Thymus (tissue), 11 donors: ENCODE measurements at regions not wholly inside any gene's neighbourhood (a gene's known extent, or its start where the extent isn't known, plus 50 kb on each side); places are given as distances from the start of the nearest gene placed in this dataset.

Experiments used
- DNase-seq, 9 donors: peaks; one replicate each; pipeline ENCODE4 v3.0.0-alpha.2; 2013; ENCODE audit warnings: low spot score in 9 of 9, low read depth in 6 of 9, missing footprints in 1 of 9
- H3K27ac ChIP-seq, 2 donors: one replicate each; pipeline ENCODE4 v1.5.1; 2013; ENCODE audit warnings: control low read depth in 1 of 2, low read depth in 1 of 2, low read length in 1 of 2, mild to moderate bottlenecking in 1 of 2, moderate library complexity in 1 of 2
- H3K27me3 ChIP-seq, 2 donors: one replicate each; pipeline ENCODE4 v1.5.1; 2013; ENCODE audit warnings: low read length in 1 of 2; ENCODE audit not compliant: control insufficient read depth in 2 of 2, insufficient read depth in 1 of 2
- H3K36me3 ChIP-seq, 2 donors: one replicate each; pipeline ENCODE4 v1.5.1; 2013; ENCODE audit warnings: low read length in 1 of 2, mild to moderate bottlenecking in 1 of 2, moderate library complexity in 1 of 2; ENCODE audit not compliant: control insufficient read depth in 2 of 2, insufficient read depth in 2 of 2
- H3K4me1 ChIP-seq, 2 donors: one replicate each; pipeline ENCODE4 v1.5.1; 2013; ENCODE audit warnings: low read length in 2 of 2; ENCODE audit not compliant: control insufficient read depth in 2 of 2, insufficient read depth in 2 of 2
- H3K4me3 ChIP-seq, 2 donors: one replicate each; pipeline ENCODE4 v1.5.1; 2013; ENCODE audit warnings: low read length in 2 of 2, control low read depth in 1 of 2, mild to moderate bottlenecking in 1 of 2
- H3K9me3 ChIP-seq, 2 donors: one replicate each; pipeline ENCODE4 v1.5.1; 2013; ENCODE audit warnings: low read length in 1 of 2, mild to moderate bottlenecking in 1 of 2; ENCODE audit not compliant: control insufficient read depth in 2 of 2, insufficient read depth in 1 of 2
- WGBS: extraction: QIAGEN DNeasy Blood & Tissue Kit; methylation state at CpG from one replicate; pipeline ENCODE4 v1.1.7; 2013; 5-methylcytosine and 5-hydroxymethylcytosine counted together
- donor health status: healthy.

DNA sequence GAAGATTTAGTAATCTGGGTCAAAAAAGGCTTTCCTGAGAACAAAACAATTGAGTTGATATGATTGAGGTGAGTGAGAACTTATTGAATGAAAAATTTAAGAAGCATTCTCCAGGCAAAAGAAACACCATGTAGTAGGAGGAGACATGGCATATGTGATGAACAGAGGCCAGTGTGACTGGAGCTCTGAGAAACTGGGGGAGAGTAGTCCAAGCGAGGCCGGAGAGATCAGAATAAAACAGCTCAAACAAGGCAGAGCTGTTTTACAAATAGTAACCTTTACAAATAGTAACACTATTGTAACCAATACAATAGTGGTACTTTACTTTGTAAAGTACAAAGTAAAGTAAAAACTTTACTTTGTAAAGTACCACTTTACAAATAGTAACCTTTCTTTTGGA, 1159.1 kb downstream of the PCDH9 start:
- no peak for DNase-seq
- H3K27me3 ChIP-seq: no peaks in the 10 kb centered on the region
- no peaks in the 10 kb centered on the region for H3K36me3 ChIP-seq
- H3K4me3 ChIP-seq: no peak overlapping the region
- H3K4me1 ChIP-seq: no peaks in the 10 kb centered on the region
- no peaks in the 10 kb centered on the region for H3K9me3 ChIP-seq
- H3K27ac ChIP-seq: no peak overlapping the region
- 100% methylated on average over 2 of the region's 2 CpGs for WGBS

DNA sequence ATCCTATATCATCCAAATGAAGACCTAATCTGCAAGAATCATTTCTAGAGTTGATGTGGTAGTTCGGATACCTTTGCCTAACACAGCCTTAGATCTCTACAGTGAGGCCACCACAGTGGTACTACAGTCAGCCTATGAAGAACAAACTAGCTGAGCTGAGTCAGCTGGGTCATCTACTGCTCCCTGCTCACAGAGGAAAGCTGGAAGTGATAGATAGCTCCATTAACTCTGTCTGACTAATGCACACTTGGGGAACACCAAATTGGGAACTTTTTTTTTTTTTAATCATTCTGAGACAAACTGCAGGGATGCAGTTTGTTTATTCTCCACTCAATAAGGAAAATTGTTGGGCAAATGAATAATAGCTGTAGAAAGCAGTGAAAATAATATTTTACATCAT, 1160.6 kb downstream of the PCDH9 start:
- WGBS: 92% methylated on average over 1 of the region's 1 CpG
- DNase-seq: no peak
- H3K27me3 ChIP-seq: no peaks in the 10 kb centered on the region
- no peaks in the 10 kb centered on the region for H3K36me3 ChIP-seq
- no peak overlapping the region for H3K27ac ChIP-seq
- no peak overlapping the region for H3K4me3 ChIP-seq
- H3K4me1 ChIP-seq: no peaks in the 10 kb centered on the region
- no peaks in the 10 kb centered on the region for H3K9me3 ChIP-seq

DNA sequence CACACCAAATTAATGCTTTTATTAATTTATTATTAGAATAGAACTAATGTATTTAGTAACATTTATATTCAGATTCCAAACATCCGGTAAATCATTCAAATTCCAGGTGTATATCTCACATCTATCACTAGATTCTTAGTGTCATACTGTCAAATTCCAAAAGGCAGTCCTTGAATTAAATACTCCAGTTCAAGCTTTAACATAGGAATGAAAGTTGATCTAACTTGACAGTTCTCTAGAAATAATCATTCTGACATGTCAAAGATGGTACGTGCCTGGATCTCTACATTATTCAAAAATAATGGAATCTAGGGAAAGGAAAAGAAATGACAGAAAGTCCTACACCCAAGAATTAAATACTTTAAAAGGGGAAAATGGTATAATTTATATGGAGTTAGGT, 1161.5 kb downstream of the PCDH9 start:
- Histone ChIP-seq H3K4me1 (no peaks in the 10 kb centered on the region), H3K27me3 (no peaks in the 10 kb centered on the region), H3K9me3 (no peaks in the 10 kb centered on the region), H3K4me3 (no peak overlapping the region), H3K27ac (no peak overlapping the region), H3K36me3 (no peaks in the 10 kb centered on the region)
- DNase-seq: no peak
- 45% methylated on average over 2 of the region's 2 CpGs for WGBS

DNA sequence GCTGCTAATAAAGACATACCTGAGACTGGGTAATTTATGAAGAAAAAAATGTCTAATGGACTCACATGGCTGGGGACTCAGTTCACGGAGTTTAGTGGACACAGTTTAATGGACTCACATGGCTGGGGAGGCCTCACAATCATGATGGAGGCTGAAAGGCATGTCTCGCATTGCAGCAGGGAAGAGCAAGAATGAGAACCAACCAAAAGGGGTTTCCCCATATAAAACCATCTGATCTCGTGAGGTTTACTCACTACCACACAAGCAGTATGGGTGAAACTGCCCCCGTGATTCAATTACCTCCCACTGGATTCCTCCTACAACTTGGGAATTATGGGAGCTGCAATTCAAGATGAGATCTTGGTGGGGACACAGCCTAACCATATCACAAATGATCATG, 1181.2 kb downstream of the PCDH9 start:
- Histone ChIP-seq H3K36me3 (no peaks in the 10 kb centered on the region), H3K27ac (no peak overlapping the region), H3K9me3 (no peaks in the 10 kb centered on the region), H3K4me1 (no peaks in the 10 kb centered on the region), H3K4me3 (no peak overlapping the region), H3K27me3 (no peaks in the 10 kb centered on the region)
- no peak for DNase-seq
- WGBS: 81% methylated on average over 4 of the region's 4 CpGs

DNA sequence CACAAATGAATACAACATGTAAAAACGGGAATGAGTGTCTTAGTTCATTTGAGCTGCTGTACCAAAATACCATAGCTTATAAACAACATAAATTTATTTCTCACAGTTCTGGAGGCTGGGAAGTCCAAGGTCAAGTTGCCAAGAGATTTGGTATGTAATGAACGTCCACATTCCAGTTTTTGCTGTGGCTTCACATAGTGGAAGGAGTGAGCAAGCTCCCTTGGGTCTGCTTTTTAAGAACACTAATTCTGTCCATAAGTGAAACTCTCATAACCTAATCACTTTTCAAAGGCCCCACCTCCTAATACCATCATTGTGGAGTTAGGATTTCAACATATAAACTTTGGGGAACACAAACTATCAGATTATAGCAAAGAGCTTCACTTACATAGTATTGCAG, 1189.6 kb downstream of the PCDH9 start:
- 89% methylated on average over 2 of the region's 2 CpGs for WGBS
- Histone ChIP-seq H3K9me3 (no peaks in the 10 kb centered on the region), H3K36me3 (no peaks in the 10 kb centered on the region), H3K4me3 (no peak overlapping the region), H3K27ac (no peak overlapping the region), H3K4me1 (no peaks in the 10 kb centered on the region), H3K27me3 (no peaks in the 10 kb centered on the region)
- DNase-seq: no peak

DNA sequence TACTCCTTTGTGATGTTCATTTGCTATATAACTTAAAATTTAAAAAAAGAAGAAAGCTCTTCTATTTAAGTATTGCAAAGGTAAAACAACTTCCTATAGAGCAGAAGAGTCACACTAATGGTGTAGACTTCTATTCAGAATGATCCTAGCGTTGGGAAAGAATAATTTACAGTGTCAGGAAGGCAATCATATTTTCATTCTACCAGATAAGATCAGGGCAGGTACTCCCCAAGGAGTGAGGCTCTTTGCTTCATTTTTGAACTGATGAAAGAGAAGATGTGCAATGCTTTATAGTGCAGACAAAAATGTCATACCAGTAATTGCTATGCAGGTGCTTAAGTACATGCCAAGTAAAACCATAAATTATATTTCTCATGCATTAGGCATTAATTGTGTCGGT, 1193.0 kb downstream of the PCDH9 start:
- Histone ChIP-seq H3K4me1 (no peaks in the 10 kb centered on the region), H3K4me3 (no peak overlapping the region), H3K27ac (no peak overlapping the region), H3K36me3 (no peaks in the 10 kb centered on the region), H3K9me3 (no peaks in the 10 kb centered on the region), H3K27me3 (no peaks in the 10 kb centered on the region)
- no peak for DNase-seq
- 88% methylated on average over 2 of the region's 2 CpGs for WGBS

DNA sequence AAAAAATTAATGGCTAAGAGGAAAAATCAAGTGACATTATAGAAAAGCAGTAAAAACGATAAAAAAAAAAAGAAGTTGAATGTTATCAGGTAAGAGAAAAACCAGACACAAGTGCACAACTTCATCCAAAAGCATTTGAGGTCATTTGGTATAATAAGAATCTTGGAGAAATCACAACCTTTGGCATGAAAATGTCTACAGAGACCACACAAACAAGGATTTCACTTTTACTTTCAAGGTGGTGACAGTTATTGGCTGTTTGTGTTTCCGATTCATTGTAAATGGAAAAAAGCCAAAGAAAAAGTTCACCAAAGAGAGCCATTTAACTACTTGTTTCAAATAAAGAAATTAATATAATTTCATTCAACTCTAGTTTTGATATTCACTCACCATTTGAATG, 1193.5 kb downstream of the PCDH9 start:
- Histone ChIP-seq H3K27me3 (no peaks in the 10 kb centered on the region), H3K36me3 (no peaks in the 10 kb centered on the region), H3K9me3 (no peaks in the 10 kb centered on the region), H3K4me1 (no peaks in the 10 kb centered on the region), H3K27ac (no peak overlapping the region), H3K4me3 (no peak overlapping the region)
- 91% methylated on average over 2 of the region's 2 CpGs for WGBS
- no peak for DNase-seq

DNA sequence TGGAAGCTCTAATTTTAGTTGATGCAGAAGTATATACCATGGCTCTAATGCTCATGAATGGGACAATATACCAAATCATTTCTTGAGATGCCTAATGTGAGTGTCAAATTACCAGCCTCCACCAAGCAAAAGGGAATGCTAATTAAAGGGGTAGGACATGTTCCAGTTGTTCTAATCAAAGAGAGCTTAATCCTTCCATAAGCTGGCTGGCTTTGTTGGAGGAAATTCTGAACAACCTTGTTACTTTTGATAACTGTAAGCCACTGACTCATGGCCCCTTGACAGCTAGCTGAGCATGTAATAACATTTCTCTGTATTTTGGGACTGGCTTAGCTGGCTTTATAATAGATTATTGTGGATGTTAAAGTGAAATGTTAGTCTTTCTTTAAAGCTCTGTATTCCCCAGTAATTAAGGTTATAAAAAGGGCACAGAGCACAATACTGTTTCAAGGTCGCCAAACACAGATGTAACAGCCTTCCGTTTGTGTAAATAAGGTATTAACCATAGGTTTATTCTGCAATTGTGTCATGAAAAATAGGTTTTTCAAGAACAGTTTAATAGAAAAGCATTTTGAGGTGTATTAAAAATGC, 1194.0 kb downstream of the PCDH9 start:
- Histone ChIP-seq H3K27me3 (no peaks in the 10 kb centered on the region), H3K9me3 (no peaks in the 10 kb centered on the region), H3K4me1 (no peaks in the 10 kb centered on the region), H3K27ac (no peak overlapping the region), H3K36me3 (no peaks in the 10 kb centered on the region), H3K4me3 (no peak overlapping the region)
- no peak for DNase-seq
- WGBS: 98% methylated on average over 2 of the region's 2 CpGs

DNA sequence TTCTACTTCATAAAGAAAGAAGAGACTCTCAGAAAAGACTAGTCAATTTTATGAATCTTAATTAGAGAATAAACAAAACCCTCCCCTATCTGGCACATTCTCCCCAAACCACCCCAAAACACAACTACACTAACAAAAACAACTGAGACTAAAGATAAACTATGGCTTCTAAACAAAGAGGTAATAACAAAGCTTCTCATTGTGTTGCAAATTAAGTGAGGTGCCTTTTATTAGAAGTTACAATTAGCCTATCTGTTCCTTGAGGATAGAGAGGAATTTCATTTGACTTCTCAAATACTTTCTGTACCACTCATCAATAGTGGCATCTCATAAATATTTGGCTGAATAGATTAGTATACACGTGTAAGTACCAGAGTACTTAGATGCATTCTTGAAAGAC, 1196.2 kb downstream of the PCDH9 start:
- no peak for DNase-seq
- H3K27me3 ChIP-seq: no peaks in the 10 kb centered on the region
- H3K36me3 ChIP-seq: no peaks in the 10 kb centered on the region
- no peaks in the 10 kb centered on the region for H3K4me1 ChIP-seq
- H3K4me3 ChIP-seq: no peak overlapping the region
- H3K9me3 ChIP-seq: no peaks in the 10 kb centered on the region
- WGBS: 88% methylated on average over 1 of the region's 1 CpG
- H3K27ac ChIP-seq: no peak overlapping the region

DNA sequence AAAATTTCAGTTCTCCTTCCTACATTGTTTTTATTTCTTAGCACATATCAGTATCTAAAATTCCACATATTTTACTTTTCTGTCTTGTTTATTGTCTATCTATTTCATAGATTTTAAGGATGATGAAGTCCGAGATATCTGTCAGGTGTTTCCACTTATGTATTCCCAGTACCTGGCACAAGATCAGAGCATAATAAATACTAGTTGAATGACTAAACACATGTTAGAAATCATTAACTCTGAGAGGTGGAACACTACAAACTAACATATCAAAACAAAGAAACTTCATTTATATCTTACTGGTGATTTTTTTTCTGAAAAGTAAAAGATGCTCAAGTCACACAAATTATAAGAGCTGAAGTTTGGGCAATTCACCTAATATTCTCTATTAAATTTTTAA, 1208.3 kb downstream of the PCDH9 start:
- Histone ChIP-seq H3K4me3 (no peak overlapping the region), H3K27me3 (no peaks in the 10 kb centered on the region), H3K36me3 (no peaks in the 10 kb centered on the region), H3K9me3 (no peaks in the 10 kb centered on the region), H3K27ac (no peak overlapping the region), H3K4me1 (no peaks in the 10 kb centered on the region)
- 96% methylated on average over 1 of the region's 1 CpG for WGBS
- no peak for DNase-seq
